ENCODE measurements at regions not wholly inside any gene's neighbourhood (a gene's known extent, or its start where the extent isn't known, plus 50 kb on each side); places are given as distances from the start of the nearest gene placed in this dataset.

- no peak for DNase-seq (ENCODE audit: low read depth, low spot score)
- ChIA-PET POLR2A (no interaction called here), CTCF (no interaction called here)
- TF ChIP-seq CTCF (IDR thresholded peaks at IDR 0.05; ENCODE audit: insufficient read depth, low read length, missing control alignments): no peak
- H3K4me3 ChIP-seq (ENCODE audit: low read depth, low read length): no peak overlapping the region
These were observed 2321.0 kb downstream of the PCDH9 start for GRCh38 chr13:64909184-64909583.

- ChIA-PET POLR2A (no interaction called here), CTCF (no interaction called here)
- TF ChIP-seq CTCF (IDR thresholded peaks at IDR 0.05; ENCODE audit: insufficient read depth, low read length, missing control alignments): no peak
- no peak for DNase-seq (ENCODE audit: low read depth, low spot score)
- no peak overlapping the region for H3K4me3 ChIP-seq (ENCODE audit: low read depth, low read length)
These were observed 2330.1 kb downstream of the PCDH9 start for GRCh38 chr13:64900039-64900438.

- CTCF ChIA-PET: no interaction called here
- POLR2A ChIA-PET: no interaction called here
- H3K4me3 ChIP-seq (ENCODE audit: low read depth, low read length): no peak overlapping the region
- TF ChIP-seq CTCF (IDR thresholded peaks at IDR 0.05; ENCODE audit: insufficient read depth, low read length, missing control alignments): no peak
- DNase-seq (ENCODE audit: low read depth, low spot score): no peak
These were observed 2345.2 kb downstream of the PCDH9 start for GRCh38 chr13:64884976-64885375.

GRCh38 chr13:64877176-64877575 lies 2353.0 kb downstream of the PCDH9 start:
- H3K4me3 ChIP-seq (ENCODE audit: low read depth, low read length): no peak overlapping the region
- DNase-seq (ENCODE audit: low read depth, low spot score): no peak
- ChIA-PET CTCF (no interaction called here), POLR2A (no interaction called here)
- no peak for TF ChIP-seq CTCF (IDR thresholded peaks at IDR 0.05; ENCODE audit: insufficient read depth, low read length, missing control alignments)

- H3K4me3 ChIP-seq (ENCODE audit: low read depth, low read length): no peak overlapping the region
- POLR2A ChIA-PET: no interaction called here
- CTCF ChIA-PET: no interaction called here
- TF ChIP-seq CTCF (IDR thresholded peaks at IDR 0.05; ENCODE audit: insufficient read depth, low read length, missing control alignments): no peak
- DNase-seq (ENCODE audit: low read depth, low spot score): no peak
These were observed 2358.4 kb downstream of the PCDH9 start for GRCh38 chr13:64871742-64872141.

GRCh38 chr13:64869539-64869938 lies 2360.6 kb downstream of the PCDH9 start:
- ChIA-PET CTCF (no interaction called here), POLR2A (no interaction called here)
- DNase-seq (ENCODE audit: low read depth, low spot score): no peak
- no peak overlapping the region for H3K4me3 ChIP-seq (ENCODE audit: low read depth, low read length)
- no peak for TF ChIP-seq CTCF (IDR thresholded peaks at IDR 0.05; ENCODE audit: insufficient read depth, low read length, missing control alignments)
